Left ventricle myocardium superior (tissue), 1 donor: ENCODE measurements at regions not wholly inside any gene's neighbourhood (a gene's known extent, or its start where the extent isn't known, plus 50 kb on each side); places are given as distances from the start of the nearest gene placed in this dataset.

Source experiments
- ATAC-seq: fragments of 200-7000 bp; cut with Tn5 transposase; one replicate; pipeline ENCODE4 v1.9.1; 2020; ENCODE audit warnings: mild to moderate bottlenecking, moderate library complexity
- DNase-seq: peaks from one replicate; pipeline ENCODE4 v3.0.0-alpha.2; 2020
- intact Hi-C: fragments of 100-400 bp; cut with micrococcal nuclease; formaldehyde crosslinking; loops from one replicate; pipeline ENCODE4 v1.11.0; 2022
- donor health status: DM: no; HTN: yes; CAD: no; lungs with severe emphysema.

DNA sequence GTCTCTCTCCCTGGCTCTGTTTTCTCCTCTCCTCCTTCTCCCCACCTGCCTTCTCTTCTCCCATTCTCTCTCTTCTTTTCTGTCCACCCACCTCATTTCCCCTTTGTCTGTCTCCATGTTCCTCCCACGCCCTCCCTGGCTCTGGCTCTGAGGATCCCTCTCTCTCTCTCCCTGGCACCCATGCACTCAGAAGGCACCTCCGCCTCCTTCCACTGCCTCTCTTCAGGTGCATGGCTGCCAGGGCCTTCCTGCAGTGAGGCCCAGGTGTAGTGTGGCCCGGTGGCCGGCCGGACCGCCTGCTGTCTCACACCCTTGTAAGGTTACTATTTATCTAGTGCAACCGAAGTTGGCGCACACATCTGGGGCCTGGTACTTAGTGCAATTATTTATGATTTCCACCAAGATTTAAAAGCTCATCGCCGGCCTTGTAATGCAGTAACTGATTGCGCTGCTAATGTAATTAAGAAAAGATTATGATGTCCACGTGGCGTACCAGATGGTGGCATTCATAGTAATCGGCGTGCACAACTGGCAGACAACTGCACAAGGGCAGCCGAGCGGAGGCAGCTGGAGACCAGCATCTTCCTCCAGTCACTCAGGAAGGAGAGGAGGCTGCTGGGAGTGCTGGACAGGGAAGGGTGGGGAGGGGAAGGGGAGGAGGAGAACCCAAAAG, 50.4 kb upstream of the MVB12B start:
- intact Hi-C loops, result no loop called here
- ATAC-seq, result no peak
- no peak for DNase-seq
